ENCODE measurements at regions not wholly inside any gene's neighbourhood (a gene's known extent, or its start where the extent isn't known, plus 50 kb on each side); places are given as distances from the start of the nearest gene placed in this dataset.

GRCh38 chr2:120651818-120652217, 83.8 kb upstream of the GLI2 start:
- CTCF ChIA-PET: interaction anchor here (0.7 kb wide), 1 partner anchor 1072 kb away, joined by 3 read pairs; no protein-coding TSS in a partner anchor
- TF ChIP-seq ZNF138 (tag by site-specific recombination; IDR thresholded peaks at IDR 0.05; ENCODE audit: borderline replicate concordance) (no peak), ZNF624 (tag by site-specific recombination; IDR thresholded peaks at IDR 0.05) (no peak), ZBTB8A (tag by site-specific recombination; IDR thresholded peaks at IDR 0.05) (no peak), PRDM6 (tag by site-specific recombination; IDR thresholded peaks at IDR 0.05) (no peak), SP3 (tag by site-specific recombination; IDR thresholded peaks at IDR 0.05) (no peak), ZNF148 (tag by site-specific recombination; IDR thresholded peaks at IDR 0.05; ENCODE audit: borderline replicate concordance) (no peak), ZNF140 (tag by site-specific recombination; IDR thresholded peaks at IDR 0.05) (no peak), GLI4 (tag by site-specific recombination; IDR thresholded peaks at IDR 0.05) (no peak), ZBTB1 (tag by site-specific recombination; IDR thresholded peaks at IDR 0.05) (no peak), PBX3 (CRISPR knock-in tag; IDR thresholded peaks at IDR 0.05) (no peak), ZFP41 (tag by site-specific recombination; IDR thresholded peaks at IDR 0.05; ENCODE audit: borderline replicate concordance) (no peak), ZNF621 (tag by site-specific recombination; IDR thresholded peaks at IDR 0.05) (no peak), YY1 (tag by site-specific recombination; IDR thresholded peaks at IDR 0.05) (no peak), HOXD13 (CRISPR knock-in tag; IDR thresholded peaks at IDR 0.05; ENCODE audit: borderline replicate concordance) (no peak), ZBTB11 (tag by site-specific recombination; conservative IDR thresholded peaks at IDR 0.05; ENCODE audit: low read depth) (no peak)
- no peak overlapping the region for H3K4me3 ChIP-seq (ENCODE audit: low read depth, low read length)
- no peaks in the 10 kb centered on the region for H3K36me3 ChIP-seq (ENCODE audit: control insufficient read depth in 2 of 2, insufficient read depth in 1 of 2, low read length in 2 of 2)
- POLR2A ChIA-PET: no interaction called here
- H3K9me3 ChIP-seq (ENCODE audit: control insufficient read depth, insufficient read depth, low read depth, low read length): no peaks in the 10 kb centered on the region
- no peaks in the 10 kb centered on the region for H3K4me1 ChIP-seq (ENCODE audit: control insufficient read depth, insufficient read depth, low read length)
- H3K27ac ChIP-seq (ENCODE audit: extremely low read depth, low read depth, low read length): no peak overlapping the region

- no peak overlapping the region for H3K27ac ChIP-seq (ENCODE audit: extremely low read depth, low read depth, low read length)
- no peak overlapping the region for H3K4me3 ChIP-seq (ENCODE audit: low read depth, low read length)
- CTCF ChIA-PET: no interaction called here
- H3K36me3 ChIP-seq (ENCODE audit: control insufficient read depth in 2 of 2, insufficient read depth in 1 of 2, low read length in 2 of 2): no peaks in the 10 kb centered on the region
- POLR2A ChIA-PET: no interaction called here
- no peaks in the 10 kb centered on the region for H3K9me3 ChIP-seq (ENCODE audit: control insufficient read depth, insufficient read depth, low read depth, low read length)
- no peaks in the 10 kb centered on the region for H3K4me1 ChIP-seq (ENCODE audit: control insufficient read depth, insufficient read depth, low read length)
- no peak for TF ChIP-seq ZNF426 (tag by site-specific recombination; IDR thresholded peaks at IDR 0.05)
- TF ChIP-seq ZIC2 (tag by site-specific recombination; IDR thresholded peaks at IDR 0.05): no peak
- TF ChIP-seq ZNF48 (tag by site-specific recombination; IDR thresholded peaks at IDR 0.05): no peak
- no peak for TF ChIP-seq ZBTB8A (tag by site-specific recombination; IDR thresholded peaks at IDR 0.05)
- TF ChIP-seq GLI2 (tag by site-specific recombination; IDR thresholded peaks at IDR 0.05; ENCODE audit: borderline replicate concordance, low read depth): no peak
- TF ChIP-seq ZNF23 (tag by site-specific recombination; IDR thresholded peaks at IDR 0.05; ENCODE audit: borderline replicate concordance): no peak
- no peak for TF ChIP-seq ZNF202 (tag by site-specific recombination; IDR thresholded peaks at IDR 0.05; ENCODE audit: borderline replicate concordance)
- no peak for TF ChIP-seq ZNF843 (tag by site-specific recombination; IDR thresholded peaks at IDR 0.05)
- TF ChIP-seq ZNF18 (tag by site-specific recombination; IDR thresholded peaks at IDR 0.05): no peak
- no peak for TF ChIP-seq ZNF561 (tag by site-specific recombination; IDR thresholded peaks at IDR 0.05; ENCODE audit: borderline replicate concordance)
- TF ChIP-seq ZSCAN4 (tag by site-specific recombination; IDR thresholded peaks at IDR 0.05): no peak
Observed at GRCh38 chr2:120653046-120653445, 82.6 kb upstream of the GLI2 start.
